Prostate gland (tissue), 2 donors: ENCODE measurements at regions not wholly inside any gene's neighbourhood (a gene's known extent, or its start where the extent isn't known, plus 50 kb on each side); places are given as distances from the start of the nearest gene placed in this dataset.

ENCODE experiments used
- DNase-seq: peaks from one replicate; pipeline ENCODE4 v3.0.0-alpha.2; 2019; ENCODE audit warnings: low spot score
- H3K27ac ChIP-seq, 2 donors: fragments of 200-600 bp; sonication (generic); 2 replicates each; pipeline ENCODE4 v1.5.1; 2017 to 2019
- H3K27me3 ChIP-seq: fragments of 200-600 bp; sonication (generic); replicated peaks from 2 replicates; pipeline ENCODE4 v1.5.1; 2019; ENCODE audit not compliant: insufficient read depth
- H3K36me3 ChIP-seq, 2 donors: fragments of 200-600 bp; sonication (generic); 1 replicate in 1 of 2; 2 replicates in 1 of 2; pipeline versions ENCODE4 v1.5.1 to v1.8.1; 2017 to 2019
- H3K4me1 ChIP-seq: fragments of 200-600 bp; sonication (generic); replicated peaks from 2 replicates; pipeline ENCODE4 v1.5.1; 2019
- H3K4me3 ChIP-seq, 2 donors: fragments of 200-600 bp; sonication (generic); 2 replicates each; pipeline ENCODE4 v1.5.1; 2017 to 2019
- H3K9me3 ChIP-seq: fragments of 200-600 bp; sonication (generic); 2 replicates; pipeline ENCODE4 v1.5.1; 2017
- CTCF ChIP-seq, 4 experiments: fragments of 200-600 bp in 2 of 4; fragments of 450-650 bp in 2 of 4; sonication (generic) in 2 of 4; IDR thresholded peaks; 1 replicate in 3 of 4; 2 replicates in 1 of 4; pipeline ENCODE4 v1.5.1; 2016 to 2019; ENCODE audit warnings: antibody characterized with exemption in 4 of 4, mild to moderate bottlenecking in 2 of 4, moderate library complexity in 2 of 4
- POLR2A ChIP-seq: fragments of 450-650 bp; IDR thresholded peaks from one replicate; pipeline ENCODE4 v1.6.1; 2016; ENCODE audit warnings: antibody characterized with exemption, mild to moderate bottlenecking
- POLR2AphosphoS5 ChIP-seq: sonication (generic); formaldehyde crosslinking; IDR thresholded peaks from one replicate; pipeline ENCODE4 v1.6.1; 2017; ENCODE audit warnings: antibody characterized with exemption
- WGBS: methylation state at CpG from one replicate; pipeline ENCODE4 v1.1.5; 2018; 5-methylcytosine and 5-hydroxymethylcytosine counted together
- intact Hi-C: fragments of 100-400 bp; cut with DNase I; formaldehyde crosslinking; loops from one replicate; pipeline ENCODE4 v1.14.2; 2022

- Histone ChIP-seq H3K27ac (no peak overlapping the region), H3K9me3 (no peaks in the 10 kb centered on the region), H3K27me3 (no peaks in the 10 kb centered on the region), H3K4me3 (no peak overlapping the region), H3K4me1 (no peaks in the 10 kb centered on the region), H3K36me3 (no peaks in the 10 kb centered on the region)
- no peak for TF ChIP-seq POLR2AphosphoS5
- no peak for TF ChIP-seq CTCF (IDR thresholded peaks at IDR 0.05)
- TF ChIP-seq POLR2A: no peak
- 98% methylated on average over 6 of the region's 6 CpGs for WGBS
- no peak for DNase-seq
- intact Hi-C loops: no loop called here
These were observed 162.9 kb downstream of the SEC14L1 start for GRCh38 chr17:77303620-77304019.

GRCh38 chr17:77304051-77304745 lies 163.4 kb downstream of the SEC14L1 start:
- WGBS: 60% methylated on average over 17 of the region's 17 CpGs
- H3K27ac ChIP-seq: peak overlapping the region in 1 of 2 donors; percentile 18
- DNase-seq: no peak

GRCh38 chr17:77304746-77305473 lies 164.1 kb downstream of the SEC14L1 start:
- no peaks in the 10 kb centered on the region for H3K27me3 ChIP-seq
- H3K27ac ChIP-seq: peak overlapping the region in 1 of 2 donors; percentile 18
- no peak for DNase-seq
- H3K36me3 ChIP-seq: no peaks in the 10 kb centered on the region
- WGBS: 75% methylated on average over 21 of the region's 21 CpGs
- H3K4me1 ChIP-seq: no peaks in the 10 kb centered on the region
- no peak overlapping the region for H3K4me3 ChIP-seq
- TF ChIP-seq POLR2A (no peak), POLR2AphosphoS5 (no peak), CTCF (IDR thresholded peaks at IDR 0.05) (no peak)
- H3K9me3 ChIP-seq: no peaks in the 10 kb centered on the region
- intact Hi-C loops: no loop called here

More at GRCh38 chr17:77304051-77304745, 163.4 kb downstream of the SEC14L1 start:
- intact Hi-C loops: no loop called here
- no peak for TF ChIP-seq CTCF (IDR thresholded peaks at IDR 0.05)
- Histone ChIP-seq H3K36me3 (no peaks in the 10 kb centered on the region), H3K4me1 (no peaks in the 10 kb centered on the region), H3K4me3 (no peak overlapping the region), H3K9me3 (no peaks in the 10 kb centered on the region), H3K27me3 (no peaks in the 10 kb centered on the region)

GRCh38 chr17:77306048-77306789 lies 165.4 kb downstream of the SEC14L1 start:
- Histone ChIP-seq H3K4me3 (no peak overlapping the region), H3K36me3 (no peaks in the 10 kb centered on the region), H3K4me1 (no peaks in the 10 kb centered on the region), H3K27ac (no peak overlapping the region), H3K9me3 (no peaks in the 10 kb centered on the region), H3K27me3 (no peaks in the 10 kb centered on the region)
- WGBS: 45% methylated on average over 13 of the region's 13 CpGs
- intact Hi-C loops: no loop called here
- TF ChIP-seq POLR2A (no peak), POLR2AphosphoS5 (peak; percentile 57)
- DNase-seq: no peak

- Histone ChIP-seq H3K27ac (no peak overlapping the region), H3K4me3 (no peak overlapping the region), H3K9me3 (no peaks in the 10 kb centered on the region), H3K27me3 (no peaks in the 10 kb centered on the region), H3K4me1 (no peaks in the 10 kb centered on the region), H3K36me3 (no peaks in the 10 kb centered on the region)
- 68% methylated on average over 15 of the region's 18 CpGs for WGBS
- no peak for DNase-seq
- TF ChIP-seq POLR2A: no peak
- no peak for TF ChIP-seq POLR2AphosphoS5
- TF ChIP-seq CTCF (IDR thresholded peaks at IDR 0.05): no peak
- intact Hi-C loops: no loop called here
These were observed 166.2 kb downstream of the SEC14L1 start for GRCh38 chr17:77306790-77307478.
